Colonic mucosa (tissue), 4 donors: ENCODE measurements at regions not wholly inside any gene's neighbourhood (a gene's known extent, or its start where the extent isn't known, plus 50 kb on each side); places are given as distances from the start of the nearest gene placed in this dataset.

Source experiments
- DNase-seq: peaks from one replicate; pipeline ENCODE4 v3.0.0-alpha.2; 2020
- H3K27ac ChIP-seq: fragments of 200-600 bp; one replicate; pipeline ENCODE4 v1.8.0; 2021
- H3K27me3 ChIP-seq: fragments of 200-600 bp; one replicate; pipeline ENCODE4 v1.8.0; 2021
- H3K36me3 ChIP-seq: fragments of 200-600 bp; one replicate; pipeline ENCODE4 v1.8.0; 2021
- H3K4me1 ChIP-seq: fragments of 200-600 bp; one replicate; pipeline ENCODE4 v1.8.0; 2021; ENCODE audit warnings: mild to moderate bottlenecking
- H3K4me3 ChIP-seq: fragments of 200-600 bp; one replicate; pipeline ENCODE4 v1.8.0; 2021
- H3K9ac ChIP-seq, 2 donors: one replicate each; pipeline ENCODE4 v1.7.0; 2013; ENCODE audit warnings: control low read depth in 2 of 2, low read depth in 2 of 2, low read length in 2 of 2
- H3K9me3 ChIP-seq: fragments of 200-600 bp; one replicate; pipeline ENCODE4 v1.8.0; 2021
- intact Hi-C: fragments of 100-400 bp; cut with DNase I; formaldehyde crosslinking; loops from one replicate; pipeline ENCODE4 v1.14.1; 2022
- TF ChIP-seq, protein P1 (sequence below): fragments of 200-600 bp; IDR thresholded peaks from one replicate; pipeline ENCODE4 v1.8.0; 2022; ENCODE audit warnings: antibody characterized with exemption, mild to moderate bottlenecking
- donor health status: healthy.
- donor health status: DM: no; HTN: no; CAD: no.
- donor health status: DM: no; HTN: no; CAD: no.

DNA sequence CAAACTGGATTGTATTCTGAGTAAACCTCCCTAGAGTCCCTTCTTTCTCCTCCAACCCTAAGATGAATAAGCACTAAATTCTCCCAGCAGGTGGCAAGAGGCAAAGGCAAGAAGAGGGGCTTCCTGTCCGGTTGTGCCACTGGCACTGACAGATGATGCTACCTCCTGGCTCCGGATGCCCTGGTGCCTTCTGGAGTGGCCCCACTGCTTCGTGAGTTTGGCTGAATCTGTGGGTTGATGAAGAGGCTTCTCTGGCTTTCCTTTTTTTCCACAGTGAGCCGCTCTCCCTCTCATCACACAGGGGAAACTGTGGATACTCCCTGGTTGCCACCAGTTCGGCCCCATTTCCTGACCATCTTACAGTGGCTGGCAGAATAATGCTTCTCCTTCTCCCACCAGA, 404.7 kb downstream of the GALR1 start:
- Histone ChIP-seq H3K9me3 (no peaks in the 10 kb centered on the region), H3K4me1 (no peaks in the 10 kb centered on the region), H3K36me3 (no peaks in the 10 kb centered on the region), H3K4me3 (no peak overlapping the region), H3K9ac (no peak overlapping the region), H3K27ac (no peak overlapping the region), H3K27me3 (no peaks in the 10 kb centered on the region)
- intact Hi-C loops = loop anchor here (5.0 kb wide), 2 partner anchors 177 to 652 kb away; no protein-coding TSS in a partner anchor
- no peak for DNase-seq
- TF ChIP-seq, protein P1, sequence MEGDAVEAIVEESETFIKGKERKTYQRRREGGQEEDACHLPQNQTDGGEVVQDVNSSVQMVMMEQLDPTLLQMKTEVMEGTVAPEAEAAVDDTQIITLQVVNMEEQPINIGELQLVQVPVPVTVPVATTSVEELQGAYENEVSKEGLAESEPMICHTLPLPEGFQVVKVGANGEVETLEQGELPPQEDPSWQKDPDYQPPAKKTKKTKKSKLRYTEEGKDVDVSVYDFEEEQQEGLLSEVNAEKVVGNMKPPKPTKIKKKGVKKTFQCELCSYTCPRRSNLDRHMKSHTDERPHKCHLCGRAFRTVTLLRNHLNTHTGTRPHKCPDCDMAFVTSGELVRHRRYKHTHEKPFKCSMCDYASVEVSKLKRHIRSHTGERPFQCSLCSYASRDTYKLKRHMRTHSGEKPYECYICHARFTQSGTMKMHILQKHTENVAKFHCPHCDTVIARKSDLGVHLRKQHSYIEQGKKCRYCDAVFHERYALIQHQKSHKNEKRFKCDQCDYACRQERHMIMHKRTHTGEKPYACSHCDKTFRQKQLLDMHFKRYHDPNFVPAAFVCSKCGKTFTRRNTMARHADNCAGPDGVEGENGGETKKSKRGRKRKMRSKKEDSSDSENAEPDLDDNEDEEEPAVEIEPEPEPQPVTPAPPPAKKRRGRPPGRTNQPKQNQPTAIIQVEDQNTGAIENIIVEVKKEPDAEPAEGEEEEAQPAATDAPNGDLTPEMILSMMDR = no peak

- H3K4me1 ChIP-seq = no peaks in the 10 kb centered on the region
- H3K36me3 ChIP-seq = no peaks in the 10 kb centered on the region
- no peak overlapping the region for H3K4me3 ChIP-seq
- TF ChIP-seq, protein P1 = no peak
- H3K9ac ChIP-seq = no peak overlapping the region
- no peaks in the 10 kb centered on the region for H3K27me3 ChIP-seq
- no peak overlapping the region for H3K27ac ChIP-seq
- DNase-seq = no peak
- intact Hi-C loops = no loop called here
- no peaks in the 10 kb centered on the region for H3K9me3 ChIP-seq
Observed at GRCh38 chr18:77657651-77658298, 408.1 kb downstream of the GALR1 start.

- DNase-seq = no peak
Observed at GRCh38 chr18:77658299-77658662, 408.6 kb downstream of the GALR1 start.

DNA sequence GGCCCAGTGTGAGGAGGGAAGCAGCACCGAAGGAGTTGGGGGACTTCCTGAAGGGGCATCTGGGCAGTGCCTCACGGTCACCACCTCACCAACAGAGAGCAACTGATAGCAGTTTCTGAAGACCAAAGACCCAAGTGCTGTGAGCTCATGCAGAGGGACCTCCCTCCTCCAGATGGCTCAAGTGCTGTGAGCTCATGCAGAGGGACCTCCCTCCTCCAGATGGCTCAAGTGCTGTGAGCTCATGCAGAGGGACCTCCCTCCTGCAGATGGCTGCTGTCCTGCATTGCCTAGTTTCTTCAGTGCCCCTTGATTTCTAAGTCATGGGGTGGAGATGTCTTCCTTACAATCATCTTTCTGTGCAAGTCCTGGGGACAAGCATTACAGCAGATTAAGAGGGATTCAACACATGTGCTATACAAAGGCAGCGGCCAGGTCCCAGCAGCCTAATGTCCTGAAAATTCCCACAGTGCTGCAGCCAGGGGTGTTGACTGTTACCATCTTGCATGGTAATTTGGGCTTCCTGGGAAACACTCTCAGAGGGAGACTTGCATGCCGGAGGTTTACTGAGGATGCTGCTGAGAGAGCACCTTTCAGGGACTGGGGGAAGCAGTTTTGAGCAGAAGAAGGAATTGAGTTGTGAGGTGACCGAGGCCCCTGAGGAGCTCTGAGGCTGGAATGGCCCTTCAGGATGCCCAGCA, 409.3 kb downstream of the GALR1 start:
- DNase-seq = no peak
- TF ChIP-seq, protein P1 = no peak
- Histone ChIP-seq H3K27me3 (no peaks in the 10 kb centered on the region), H3K4me1 (no peaks in the 10 kb centered on the region), H3K9ac (no peak overlapping the region), H3K9me3 (no peaks in the 10 kb centered on the region), H3K36me3 (no peaks in the 10 kb centered on the region), H3K27ac (no peak overlapping the region), H3K4me3 (no peak overlapping the region)
- intact Hi-C loops = no loop called here

More at GRCh38 chr18:77658299-77658662, 408.6 kb downstream of the GALR1 start:
- no peaks in the 10 kb centered on the region for H3K36me3 ChIP-seq
- H3K9me3 ChIP-seq = no peaks in the 10 kb centered on the region
- TF ChIP-seq, protein P1 = no peak
- intact Hi-C loops = no loop called here
- no peak overlapping the region for H3K4me3 ChIP-seq
- H3K27me3 ChIP-seq = no peaks in the 10 kb centered on the region
- H3K27ac ChIP-seq = no peak overlapping the region
- H3K9ac ChIP-seq = no peak overlapping the region
- no peaks in the 10 kb centered on the region for H3K4me1 ChIP-seq

GRCh38 chr18:77666613-77667012, 417.0 kb downstream of the GALR1 start:
- intact Hi-C loops = no loop called here
- no peak for DNase-seq
- Histone ChIP-seq H3K9ac (no peak overlapping the region), H3K27ac (no peak overlapping the region), H3K4me3 (no peak overlapping the region), H3K36me3 (no peaks in the 10 kb centered on the region), H3K9me3 (no peaks in the 10 kb centered on the region), H3K4me1 (no peaks in the 10 kb centered on the region), H3K27me3 (no peaks in the 10 kb centered on the region)
- TF ChIP-seq, protein P1 = no peak
